Psoas muscle (tissue), 7 donors: ENCODE measurements at regions not wholly inside any gene's neighbourhood (a gene's known extent, or its start where the extent isn't known, plus 50 kb on each side); places are given as distances from the start of the nearest gene placed in this dataset.

Source experiments
- ATAC-seq, 4 donors: fragments of 200-7000 bp; cut with Tn5 transposase; one replicate each; pipeline ENCODE4 v1.9.1; 2020; ENCODE audit warnings: moderate library complexity in 3 of 4, mild to moderate bottlenecking in 2 of 4
- DNase-seq, 2 donors: peaks; one replicate each; pipeline ENCODE4 v3.0.0-alpha.2; 2020
- H3K27ac ChIP-seq: fragments of 200-600 bp; one replicate; pipeline ENCODE4 v1.8.0; 2022
- H3K27me3 ChIP-seq, 3 donors: fragments of 200-600 bp in 1 of 3; one replicate each; pipeline versions ENCODE4 v1.6.1 to v1.8.0; 2013 to 2022; ENCODE audit warnings: low read length in 2 of 3, mild to moderate bottlenecking in 2 of 3, moderate library complexity in 1 of 3; ENCODE audit not compliant: insufficient read depth in 3 of 3
- H3K36me3 ChIP-seq, 2 donors: fragments of 200-600 bp in 1 of 2; one replicate each; pipeline versions ENCODE4 v1.6.1 to v1.8.0; 2013 to 2022; ENCODE audit warnings: low read depth in 1 of 2, mild to moderate bottlenecking in 1 of 2, moderate library complexity in 1 of 2; ENCODE audit not compliant: insufficient read depth in 1 of 2
- H3K4me1 ChIP-seq: fragments of 200-600 bp; one replicate; pipeline ENCODE4 v1.8.0; 2022
- H3K4me3 ChIP-seq: fragments of 200-600 bp; one replicate; pipeline ENCODE4 v1.8.0; 2022; ENCODE audit warnings: mild to moderate bottlenecking
- H3K9me3 ChIP-seq: fragments of 200-600 bp; one replicate; pipeline ENCODE4 v1.8.0; 2022
- WGBS, 3 donors: extraction: QIAGEN DNeasy Blood & Tissue Kit; methylation state at CpG; one replicate each; pipeline versions ENCODE4 v1.1.6 to v1.1.7; 2013; 5-methylcytosine and 5-hydroxymethylcytosine counted together
- intact Hi-C, 2 donors: fragments of 100-400 bp; cut with DNase I; formaldehyde crosslinking; loops; one replicate each; pipeline versions ENCODE4 v1.11.0 to v1.14.2; 2022
- TF ChIP-seq, protein P1 (sequence below): fragments of 200-600 bp; IDR thresholded peaks from one replicate; pipeline ENCODE4 v1.8.0; 2022; ENCODE audit warnings: antibody characterized with exemption
- donor health status: healthy with polysubstance abuse.
- donor health status: DM: no; HTN: no; CAD: no; lungs with moderate emphysema.
- donor health status: Bipolar disorder and iron deficiency.
- donor health status: healthy.
- donor health status: DM: yes; HTN: yes; CAD: no.
- donor health status: DM: no; HTN: no; CAD: no.
- donor health status: DM: yes; HTN: yes; CAD: no.

DNA sequence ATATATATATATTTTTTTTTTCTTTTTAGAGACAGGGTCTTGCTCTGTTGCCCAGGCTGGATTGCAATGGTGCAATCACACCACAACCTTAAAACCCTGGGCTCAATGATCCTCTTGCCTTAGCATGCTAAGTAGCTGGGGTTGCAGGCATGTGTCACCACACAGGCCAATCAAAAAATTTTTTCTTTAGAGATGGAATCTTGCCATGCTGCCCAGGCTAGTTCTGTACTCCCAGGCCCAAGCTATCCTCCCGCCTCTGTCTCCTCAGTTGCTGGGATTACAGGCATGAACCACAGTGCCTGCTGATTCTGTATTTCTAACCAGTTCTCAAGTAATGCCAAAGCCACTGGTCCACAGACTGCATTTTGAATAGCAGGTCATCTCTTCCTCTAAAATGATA is 291.3 kb upstream of the ZPLD1 start:
- 85 to 93% (median 92%) methylated on average over 1 of the region's 1 CpG for WGBS, 3 donors
- no peak overlapping the region for H3K4me3 ChIP-seq
- no peaks in the 10 kb centered on the region for H3K9me3 ChIP-seq
- no peaks in the 10 kb centered on the region for H3K36me3 ChIP-seq
- intact Hi-C loops, result no loop called here
- no peaks in the 10 kb centered on the region for H3K4me1 ChIP-seq
- TF ChIP-seq, protein P1, sequence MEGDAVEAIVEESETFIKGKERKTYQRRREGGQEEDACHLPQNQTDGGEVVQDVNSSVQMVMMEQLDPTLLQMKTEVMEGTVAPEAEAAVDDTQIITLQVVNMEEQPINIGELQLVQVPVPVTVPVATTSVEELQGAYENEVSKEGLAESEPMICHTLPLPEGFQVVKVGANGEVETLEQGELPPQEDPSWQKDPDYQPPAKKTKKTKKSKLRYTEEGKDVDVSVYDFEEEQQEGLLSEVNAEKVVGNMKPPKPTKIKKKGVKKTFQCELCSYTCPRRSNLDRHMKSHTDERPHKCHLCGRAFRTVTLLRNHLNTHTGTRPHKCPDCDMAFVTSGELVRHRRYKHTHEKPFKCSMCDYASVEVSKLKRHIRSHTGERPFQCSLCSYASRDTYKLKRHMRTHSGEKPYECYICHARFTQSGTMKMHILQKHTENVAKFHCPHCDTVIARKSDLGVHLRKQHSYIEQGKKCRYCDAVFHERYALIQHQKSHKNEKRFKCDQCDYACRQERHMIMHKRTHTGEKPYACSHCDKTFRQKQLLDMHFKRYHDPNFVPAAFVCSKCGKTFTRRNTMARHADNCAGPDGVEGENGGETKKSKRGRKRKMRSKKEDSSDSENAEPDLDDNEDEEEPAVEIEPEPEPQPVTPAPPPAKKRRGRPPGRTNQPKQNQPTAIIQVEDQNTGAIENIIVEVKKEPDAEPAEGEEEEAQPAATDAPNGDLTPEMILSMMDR, result no peak
- no peak overlapping the region for H3K27ac ChIP-seq
- no peaks in the 10 kb centered on the region for H3K27me3 ChIP-seq
- no peak for ATAC-seq
- DNase-seq, result no peak

DNA sequence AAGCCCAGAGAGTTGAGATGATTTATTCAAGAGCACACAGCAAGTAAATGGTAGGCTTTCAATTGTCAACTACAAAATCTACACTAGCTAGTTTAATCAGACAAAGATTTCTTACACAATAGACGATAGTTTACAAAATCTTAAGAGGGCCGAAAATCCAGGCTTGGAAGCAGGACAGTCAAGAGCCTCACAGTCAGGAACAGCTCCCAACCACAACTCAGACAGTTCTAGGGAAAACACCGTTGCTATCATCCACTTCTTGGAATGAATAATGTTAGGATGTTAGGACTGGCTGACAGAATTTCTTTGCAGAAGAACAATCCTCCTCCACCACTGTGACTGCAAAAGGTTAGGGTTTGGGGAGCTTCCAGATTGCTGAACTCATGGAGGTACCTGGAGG is 290.8 kb upstream of the ZPLD1 start:
- Histone ChIP-seq H3K9me3 (no peaks in the 10 kb centered on the region), H3K4me1 (no peaks in the 10 kb centered on the region), H3K4me3 (no peak overlapping the region), H3K27ac (no peak overlapping the region), H3K27me3 (no peaks in the 10 kb centered on the region), H3K36me3 (no peaks in the 10 kb centered on the region)
- 82 to 85% (median 85%) methylated on average over 3 of the region's 3 CpGs for WGBS, 3 donors
- TF ChIP-seq, protein P1, result no peak
- DNase-seq (no peak), ATAC-seq (no peak)
- intact Hi-C loops, result no loop called here

DNA sequence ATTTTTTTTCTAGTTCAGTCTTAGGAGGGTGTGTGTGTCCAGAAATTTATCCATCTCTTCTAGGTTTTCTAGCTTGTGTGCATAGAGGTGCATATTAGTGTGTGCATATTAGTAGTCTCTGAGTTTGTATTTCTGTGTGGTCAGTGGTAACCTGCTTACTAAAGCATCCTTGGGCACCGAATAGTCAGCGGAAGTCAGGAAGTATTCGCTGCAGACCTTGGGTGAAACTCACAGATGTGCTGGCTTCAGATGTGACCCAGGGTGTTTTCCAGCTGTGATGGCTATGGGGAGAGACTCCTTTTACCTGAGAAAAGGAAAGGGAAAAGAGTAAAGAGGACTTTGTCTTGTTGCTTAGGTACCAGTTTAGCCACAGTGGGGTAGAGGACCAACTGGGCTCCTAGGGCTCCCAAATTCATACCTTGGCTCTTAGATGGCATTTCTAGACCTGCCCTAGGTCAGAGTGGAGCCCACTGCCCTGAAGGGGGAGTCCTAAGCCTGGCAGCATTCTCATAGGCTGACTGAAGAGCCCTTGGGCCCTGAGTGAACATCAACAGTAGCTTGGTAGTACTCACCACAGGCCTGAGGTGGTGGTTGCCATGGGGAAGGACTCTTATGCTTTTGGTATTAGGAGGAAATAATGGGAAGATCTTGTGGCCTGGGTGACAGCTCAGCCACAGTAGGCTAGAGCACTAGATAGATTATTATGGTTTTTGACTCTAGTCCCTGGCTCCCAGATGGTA is 286.0 kb upstream of the ZPLD1 start:
- TF ChIP-seq, protein P1, result no peak
- Histone ChIP-seq H3K27ac (no peak overlapping the region), H3K27me3 (no peaks in the 10 kb centered on the region), H3K36me3 (no peaks in the 10 kb centered on the region), H3K4me1 (no peaks in the 10 kb centered on the region), H3K9me3 (no peaks in the 10 kb centered on the region), H3K4me3 (no peak overlapping the region)
- intact Hi-C loops, result no loop called here
- no peak for ATAC-seq
- 95 to 96% (median 96%) methylated on average over 3 of the region's 3 CpGs for WGBS, 3 donors
- no peak for DNase-seq

DNA sequence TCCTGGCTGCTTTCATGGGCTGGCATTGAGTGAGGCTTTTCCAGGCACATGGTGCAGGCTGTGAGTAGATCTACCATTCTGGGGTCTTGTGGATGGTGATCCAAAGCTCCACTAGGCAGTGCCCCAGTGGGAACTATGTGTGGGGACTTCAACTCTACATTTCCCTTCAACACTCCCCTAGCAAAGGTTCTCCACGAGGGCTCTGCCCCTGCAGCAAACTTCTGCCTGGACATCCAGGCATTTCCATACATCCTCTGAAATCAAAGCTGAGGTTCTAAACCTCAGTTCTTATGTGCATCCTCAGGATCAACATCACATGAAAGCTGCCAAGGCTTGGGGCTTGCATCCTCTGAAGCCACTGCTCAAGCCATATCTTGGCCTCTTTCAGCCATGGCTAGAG is 282.9 kb upstream of the ZPLD1 start:
- H3K4me3 ChIP-seq, result no peak overlapping the region
- ATAC-seq (no peak), DNase-seq (no peak)
- H3K36me3 ChIP-seq, result no peaks in the 10 kb centered on the region
- 65 to 81% (median 75%) methylated on average over 1 of the region's 1 CpG for WGBS, 3 donors
- TF ChIP-seq, protein P1, result no peak
- no peak overlapping the region for H3K27ac ChIP-seq
- no peaks in the 10 kb centered on the region for H3K4me1 ChIP-seq
- H3K27me3 ChIP-seq, result no peaks in the 10 kb centered on the region
- no peaks in the 10 kb centered on the region for H3K9me3 ChIP-seq
- intact Hi-C loops, result no loop called here

DNA sequence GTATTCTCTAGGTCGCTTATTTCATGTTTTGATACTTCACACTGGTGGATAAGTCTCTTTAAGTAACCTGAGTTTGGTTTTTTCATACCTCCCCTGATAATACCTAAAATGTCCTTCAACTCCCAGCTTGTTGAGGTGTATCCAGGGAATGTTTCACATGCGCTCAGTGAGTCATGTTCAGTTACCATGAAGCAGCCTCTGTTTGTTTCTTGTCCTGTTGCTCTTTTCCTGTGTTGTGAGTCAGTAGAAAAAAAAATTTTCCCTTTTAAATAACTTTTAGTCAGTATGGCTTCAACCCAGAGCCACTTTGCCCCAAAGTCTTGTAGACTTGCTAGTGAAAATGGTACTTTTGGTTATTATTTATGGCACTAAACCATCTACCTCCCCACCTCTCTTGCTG is 278.4 kb upstream of the ZPLD1 start:
- intact Hi-C loops, result no loop called here
- H3K27ac ChIP-seq, result no peak overlapping the region
- H3K4me3 ChIP-seq, result no peak overlapping the region
- TF ChIP-seq, protein P1, result no peak
- H3K4me1 ChIP-seq, result no peaks in the 10 kb centered on the region
- 90 to 97% (median 95%) methylated on average over 2 of the region's 2 CpGs for WGBS, 3 donors
- DNase-seq, result no peak
- H3K9me3 ChIP-seq, result no peaks in the 10 kb centered on the region
- H3K36me3 ChIP-seq, result no peaks in the 10 kb centered on the region
- no peaks in the 10 kb centered on the region for H3K27me3 ChIP-seq
- ATAC-seq, result no peak
